ENCODE measurements at regions not wholly inside any gene's neighbourhood (a gene's known extent, or its start where the extent isn't known, plus 50 kb on each side); places are given as distances from the start of the nearest gene placed in this dataset.

DNA sequence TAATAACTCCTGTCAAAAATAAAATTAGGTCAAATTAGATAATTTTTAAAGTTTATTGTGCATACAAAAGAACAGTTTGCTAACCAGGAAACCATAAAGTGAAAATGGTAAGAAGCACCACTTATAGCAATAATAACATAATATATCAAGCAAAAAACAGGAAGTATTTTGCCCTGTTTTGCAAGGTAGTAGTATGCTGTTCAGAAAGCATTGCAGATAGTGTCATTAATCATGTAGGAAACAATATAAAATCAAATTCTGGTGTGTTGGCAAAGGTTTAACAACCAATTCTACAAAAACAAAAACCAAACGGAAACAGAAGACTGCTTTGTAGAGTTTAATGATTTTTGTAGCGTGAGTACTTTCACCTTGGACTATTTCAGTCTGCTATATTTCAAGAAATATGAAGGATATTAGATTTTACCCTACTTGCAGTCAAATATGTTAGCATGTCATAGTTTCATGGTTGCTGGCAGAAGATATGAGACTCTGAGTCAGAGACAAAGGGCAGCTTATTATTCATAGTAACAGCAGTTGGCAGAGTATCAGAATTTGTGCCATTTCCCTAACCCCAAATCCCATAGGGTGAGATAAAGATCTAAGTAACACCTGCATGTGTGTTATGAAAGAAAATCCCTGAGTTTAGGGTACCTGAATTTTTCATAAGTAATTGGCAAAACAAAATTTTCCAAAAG is 729.0 kb upstream of the BRINP3 start:
- Histone ChIP-seq H2AK5ac (ENCODE audit: low read depth, low read length) (no peak overlapping the region), H3K9ac (ENCODE audit: low read depth, low read length, poor library complexity) (no peak overlapping the region), H2BK12ac (ENCODE audit: low read length) (no peak overlapping the region), H3K14ac (ENCODE audit: low read length) (no peak overlapping the region), H3K18ac (ENCODE audit: low read length) (no peak overlapping the region), H3K4me2 (ENCODE audit: insufficient read depth, low read length, poor library complexity, severe bottlenecking) (no peak overlapping the region), H4K8ac (ENCODE audit: low read depth, low read length) (no peak overlapping the region), H3K27ac (replicated peaks; ENCODE audit: low read length) (no peak overlapping the region), H3K27me3 (ENCODE audit: control insufficient read depth in 3 of 3, insufficient read depth in 3 of 3, low read depth in 1 of 3, low read length in 3 of 3) (no peaks in the 10 kb centered on the region), H3K9me3 (replicated peaks in 1 of 2; ENCODE audit: control insufficient read depth in 2 of 2, insufficient read depth in 1 of 2, low read depth in 1 of 2, low read length in 2 of 2) (no peaks in the 10 kb centered on the region), H3K4me1 (ENCODE audit: control insufficient read depth in 2 of 2, insufficient read depth in 1 of 2, low read depth in 1 of 2, low read length in 2 of 2) (no peaks in the 10 kb centered on the region), H3K4ac (ENCODE audit: low read length) (no peak overlapping the region), H2AFZ (ENCODE audit: low read length) (no peak overlapping the region), H2BK5ac (ENCODE audit: low read length) (no peak overlapping the region), H2BK15ac (ENCODE audit: low read length) (no peak overlapping the region), H3K4me3 (ENCODE audit: low read length in 2 of 2) (no peak overlapping the region), H4K91ac (ENCODE audit: low read depth, low read length, poor library complexity) (no peak overlapping the region), H3K79me1 (ENCODE audit: low read depth, low read length) (no peaks in the 10 kb centered on the region), H3K36me3 (replicated peaks in 1 of 2; ENCODE audit: control insufficient read depth in 2 of 2, insufficient read depth in 2 of 2, low read length in 2 of 2) (no peaks in the 10 kb centered on the region), H3K23ac (ENCODE audit: low read depth, low read length, poor library complexity) (no peak overlapping the region), H2BK120ac (ENCODE audit: low read depth, low read length) (no peak overlapping the region)
- WGBS, 2 donors (ENCODE audit: extremely low coverage in 2 of 2, insufficient read length in 2 of 2, insufficient replicate concordance in 1 of 2), result no CpG with 5 or more reads among the region's 2 CpGs
- DNase-seq (ENCODE audit: low spot score), result no peak

DNA sequence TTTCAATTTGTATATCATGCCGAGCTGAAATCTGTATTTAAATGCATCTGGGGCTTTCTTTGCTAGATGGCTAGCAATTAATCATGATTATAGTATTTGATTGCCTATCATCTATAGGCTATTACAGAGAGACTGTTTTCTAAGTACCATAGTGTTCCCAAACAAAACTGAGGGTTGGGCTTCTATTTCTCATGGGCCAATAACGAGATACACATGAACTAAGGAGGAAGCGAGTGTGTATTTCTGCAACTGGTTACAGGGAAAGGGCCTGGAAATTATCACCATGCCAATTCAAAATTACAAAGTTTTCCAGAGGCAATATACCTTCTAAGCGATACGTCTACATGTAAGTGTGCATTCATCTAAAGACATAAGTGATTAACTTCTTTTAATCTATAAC is 744.5 kb upstream of the BRINP3 start:
- H3K18ac ChIP-seq (ENCODE audit: low read length), result no peak overlapping the region
- H3K4ac ChIP-seq (ENCODE audit: low read length), result no peak overlapping the region
- no peak overlapping the region for H4K8ac ChIP-seq (ENCODE audit: low read depth, low read length)
- no peak overlapping the region for H3K23ac ChIP-seq (ENCODE audit: low read depth, low read length, poor library complexity)
- H3K14ac ChIP-seq (ENCODE audit: low read length), result no peak overlapping the region
- H2BK15ac ChIP-seq (ENCODE audit: low read length), result no peak overlapping the region
- H3K4me2 ChIP-seq (ENCODE audit: insufficient read depth, low read length, poor library complexity, severe bottlenecking), result no peak overlapping the region
- no peak overlapping the region for H2BK120ac ChIP-seq (ENCODE audit: low read depth, low read length)
- no peaks in the 10 kb centered on the region for H3K27me3 ChIP-seq (ENCODE audit: control insufficient read depth in 3 of 3, insufficient read depth in 3 of 3, low read depth in 1 of 3, low read length in 3 of 3)
- no peak overlapping the region for H2AFZ ChIP-seq (ENCODE audit: low read length)
- no peaks in the 10 kb centered on the region for H3K79me1 ChIP-seq (ENCODE audit: low read depth, low read length)
- H3K9ac ChIP-seq (ENCODE audit: low read depth, low read length, poor library complexity), result no peak overlapping the region
- H3K4me1 ChIP-seq (ENCODE audit: control insufficient read depth in 2 of 2, insufficient read depth in 1 of 2, low read depth in 1 of 2, low read length in 2 of 2), result no peaks in the 10 kb centered on the region
- no peak for DNase-seq (ENCODE audit: low spot score)
- H3K27ac ChIP-seq (replicated peaks; ENCODE audit: low read length), result no peak overlapping the region
- H3K4me3 ChIP-seq (ENCODE audit: low read length in 2 of 2), result no peak overlapping the region
- H3K9me3 ChIP-seq (replicated peaks in 1 of 2; ENCODE audit: control insufficient read depth in 2 of 2, insufficient read depth in 1 of 2, low read depth in 1 of 2, low read length in 2 of 2), result no peaks in the 10 kb centered on the region
- no CpG with 5 or more reads among the region's 5 CpGs for WGBS, 2 donors (ENCODE audit: extremely low coverage in 2 of 2, insufficient read length in 2 of 2, insufficient replicate concordance in 1 of 2)
- H4K91ac ChIP-seq (ENCODE audit: low read depth, low read length, poor library complexity), result no peak overlapping the region
- no peak overlapping the region for H2BK5ac ChIP-seq (ENCODE audit: low read length)
- no peak overlapping the region for H2AK5ac ChIP-seq (ENCODE audit: low read depth, low read length)
- H2BK12ac ChIP-seq (ENCODE audit: low read length), result no peak overlapping the region
- no peaks in the 10 kb centered on the region for H3K36me3 ChIP-seq (replicated peaks in 1 of 2; ENCODE audit: control insufficient read depth in 2 of 2, insufficient read depth in 2 of 2, low read length in 2 of 2)

DNA sequence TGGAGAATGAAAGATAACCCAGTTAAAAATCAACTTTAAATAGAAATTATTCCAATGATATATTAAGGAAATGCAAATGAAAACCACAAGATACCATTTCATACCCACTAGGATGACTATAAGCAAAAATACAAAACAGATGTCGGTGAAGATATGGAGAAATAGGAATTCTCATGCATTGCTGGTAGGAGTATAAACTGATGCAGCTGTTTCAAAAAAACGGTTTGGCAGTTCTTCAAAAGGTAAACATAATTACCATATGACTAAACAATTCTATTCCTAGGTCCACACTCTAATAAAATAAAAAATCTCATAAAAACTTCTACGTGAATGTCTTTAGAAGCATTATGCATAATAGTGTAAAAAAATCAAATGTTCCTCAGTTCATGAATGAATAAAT is 763.3 kb upstream of the BRINP3 start:
- H3K27me3 ChIP-seq (ENCODE audit: control insufficient read depth in 3 of 3, insufficient read depth in 3 of 3, low read depth in 1 of 3, low read length in 3 of 3), result no peaks in the 10 kb centered on the region
- no peaks in the 10 kb centered on the region for H3K4me1 ChIP-seq (ENCODE audit: control insufficient read depth in 2 of 2, insufficient read depth in 1 of 2, low read depth in 1 of 2, low read length in 2 of 2)
- H3K18ac ChIP-seq (ENCODE audit: low read length), result no peak overlapping the region
- DNase-seq (ENCODE audit: low spot score), result no peak
- H3K4me2 ChIP-seq (ENCODE audit: insufficient read depth, low read length, poor library complexity, severe bottlenecking), result no peak overlapping the region
- no peaks in the 10 kb centered on the region for H3K36me3 ChIP-seq (replicated peaks in 1 of 2; ENCODE audit: control insufficient read depth in 2 of 2, insufficient read depth in 2 of 2, low read length in 2 of 2)
- H3K4ac ChIP-seq (ENCODE audit: low read length), result no peak overlapping the region
- WGBS, 2 donors (ENCODE audit: extremely low coverage in 2 of 2, insufficient read length in 2 of 2, insufficient replicate concordance in 1 of 2), result no CpG with 5 or more reads among the region's 3 CpGs
- H3K4me3 ChIP-seq (ENCODE audit: low read length in 2 of 2), result no peak overlapping the region
- no peak overlapping the region for H2BK5ac ChIP-seq (ENCODE audit: low read length)
- no peak overlapping the region for H2BK15ac ChIP-seq (ENCODE audit: low read length)
- H2AFZ ChIP-seq (ENCODE audit: low read length), result no peak overlapping the region
- H3K23ac ChIP-seq (ENCODE audit: low read depth, low read length, poor library complexity), result no peak overlapping the region
- no peak overlapping the region for H2BK12ac ChIP-seq (ENCODE audit: low read length)
- no peak overlapping the region for H3K14ac ChIP-seq (ENCODE audit: low read length)
- H3K9me3 ChIP-seq (replicated peaks in 1 of 2; ENCODE audit: control insufficient read depth in 2 of 2, insufficient read depth in 1 of 2, low read depth in 1 of 2, low read length in 2 of 2), result no peaks in the 10 kb centered on the region
- no peak overlapping the region for H3K27ac ChIP-seq (replicated peaks; ENCODE audit: low read length)
- H3K79me1 ChIP-seq (ENCODE audit: low read depth, low read length), result no peaks in the 10 kb centered on the region
- H2AK5ac ChIP-seq (ENCODE audit: low read depth, low read length), result no peak overlapping the region
- no peak overlapping the region for H3K9ac ChIP-seq (ENCODE audit: low read depth, low read length, poor library complexity)
- H2BK120ac ChIP-seq (ENCODE audit: low read depth, low read length), result no peak overlapping the region
- no peak overlapping the region for H4K91ac ChIP-seq (ENCODE audit: low read depth, low read length, poor library complexity)
- H4K8ac ChIP-seq (ENCODE audit: low read depth, low read length), result no peak overlapping the region

DNA sequence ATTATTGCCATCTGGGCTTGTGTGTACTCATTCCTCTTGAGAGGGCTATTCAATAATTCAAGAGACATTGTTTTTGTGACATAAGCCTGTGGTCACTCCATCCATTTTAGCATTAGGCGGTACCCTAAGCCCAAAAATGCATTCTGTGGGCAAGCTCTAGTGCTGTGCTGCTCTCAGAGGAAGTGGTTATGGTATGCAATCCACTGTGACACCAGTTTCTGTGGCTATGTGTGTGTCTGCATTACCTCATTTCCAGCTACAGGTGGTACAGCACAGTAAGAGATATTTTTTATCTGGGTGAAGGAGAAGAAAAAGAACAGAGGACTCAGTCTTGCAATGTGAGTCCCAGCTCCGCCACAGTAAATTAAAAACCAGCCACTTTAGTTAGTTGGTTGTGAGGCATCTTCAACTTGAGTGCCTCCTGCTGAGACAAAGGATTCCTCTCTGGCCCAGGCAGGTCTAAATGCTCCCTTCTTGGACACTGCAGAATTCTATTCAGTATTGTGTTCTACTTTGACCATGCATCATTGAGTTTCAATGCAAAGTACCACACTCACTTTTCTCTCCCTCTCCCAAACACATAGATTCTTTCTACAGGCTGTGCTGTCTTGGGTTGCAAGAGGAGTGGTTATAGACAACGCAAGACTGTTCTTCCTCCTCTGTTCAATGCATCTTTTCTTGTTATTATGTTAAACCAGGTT is 777.8 kb upstream of the BRINP3 start:
- H3K9ac ChIP-seq (ENCODE audit: low read depth, low read length, poor library complexity), result no peak overlapping the region
- no peaks in the 10 kb centered on the region for H3K79me1 ChIP-seq (ENCODE audit: low read depth, low read length)
- H2BK120ac ChIP-seq (ENCODE audit: low read depth, low read length), result no peak overlapping the region
- H2BK5ac ChIP-seq (ENCODE audit: low read length), result no peak overlapping the region
- H4K91ac ChIP-seq (ENCODE audit: low read depth, low read length, poor library complexity), result no peak overlapping the region
- no peak overlapping the region for H4K8ac ChIP-seq (ENCODE audit: low read depth, low read length)
- H3K4me2 ChIP-seq (ENCODE audit: insufficient read depth, low read length, poor library complexity, severe bottlenecking), result no peak overlapping the region
- H3K18ac ChIP-seq (ENCODE audit: low read length), result no peak overlapping the region
- H2AFZ ChIP-seq (ENCODE audit: low read length), result no peak overlapping the region
- H2AK5ac ChIP-seq (ENCODE audit: low read depth, low read length), result no peak overlapping the region
- no peaks in the 10 kb centered on the region for H3K36me3 ChIP-seq (replicated peaks in 1 of 2; ENCODE audit: control insufficient read depth in 2 of 2, insufficient read depth in 2 of 2, low read length in 2 of 2)
- no peak overlapping the region for H3K23ac ChIP-seq (ENCODE audit: low read depth, low read length, poor library complexity)
- no peak overlapping the region for H3K4ac ChIP-seq (ENCODE audit: low read length)
- H3K4me3 ChIP-seq (ENCODE audit: low read length in 2 of 2), result no peak overlapping the region
- no peaks in the 10 kb centered on the region for H3K27me3 ChIP-seq (ENCODE audit: control insufficient read depth in 3 of 3, insufficient read depth in 3 of 3, low read depth in 1 of 3, low read length in 3 of 3)
- no CpG with 5 or more reads among the region's 3 CpGs for WGBS, 2 donors (ENCODE audit: extremely low coverage in 2 of 2, insufficient read length in 2 of 2, insufficient replicate concordance in 1 of 2)
- peak overlapping the region; percentile 3 for H3K27ac ChIP-seq (replicated peaks; ENCODE audit: low read length)
- peaks cover 4 to 9% of the 10 kb centered on the region in 2 donors for H3K4me1 ChIP-seq (ENCODE audit: control insufficient read depth in 2 of 2, insufficient read depth in 1 of 2, low read depth in 1 of 2, low read length in 2 of 2)
- no peaks in the 10 kb centered on the region for H3K9me3 ChIP-seq (replicated peaks in 1 of 2; ENCODE audit: control insufficient read depth in 2 of 2, insufficient read depth in 1 of 2, low read depth in 1 of 2, low read length in 2 of 2)
- no peak overlapping the region for H2BK12ac ChIP-seq (ENCODE audit: low read length)
- H3K14ac ChIP-seq (ENCODE audit: low read length), result no peak overlapping the region
- H2BK15ac ChIP-seq (ENCODE audit: low read length), result no peak overlapping the region
- peak; percentile 59 for DNase-seq (ENCODE audit: low spot score)

All from neuronal stem cell (in vitro differentiated cells).